GM19238 (cell line): ENCODE measurements at regions not wholly inside any gene's neighbourhood (a gene's known extent, or its start where the extent isn't known, plus 50 kb on each side); places are given as distances from the start of the nearest gene placed in this dataset.

ENCODE experiments used
- DNase-seq: peaks from one replicate; pipeline ENCODE4 v3.0.0; 2011; ENCODE audit warnings: low spot score; ENCODE audit not compliant: insufficient read length

DNA sequence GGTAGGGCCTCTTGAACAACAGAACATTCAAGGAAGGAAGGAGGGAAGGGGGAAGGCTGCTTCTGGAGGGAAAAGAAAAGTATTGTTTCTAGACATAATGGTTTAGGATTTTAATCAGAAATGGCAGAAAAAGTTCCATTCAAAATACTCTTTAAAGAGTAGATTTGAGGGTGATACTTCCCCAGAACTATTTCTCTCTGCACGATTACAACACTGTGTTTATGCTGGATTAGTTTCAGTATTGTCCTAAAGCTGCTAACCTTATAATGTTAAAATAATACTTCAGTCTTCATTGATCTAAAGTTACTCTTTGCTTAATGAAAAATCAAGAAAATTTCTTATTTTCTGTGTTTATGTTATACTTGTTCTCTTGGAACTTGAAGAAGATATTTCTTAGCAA is 1026.3 kb upstream of the PABPC4L start:
- DNase-seq, result no peak

DNA sequence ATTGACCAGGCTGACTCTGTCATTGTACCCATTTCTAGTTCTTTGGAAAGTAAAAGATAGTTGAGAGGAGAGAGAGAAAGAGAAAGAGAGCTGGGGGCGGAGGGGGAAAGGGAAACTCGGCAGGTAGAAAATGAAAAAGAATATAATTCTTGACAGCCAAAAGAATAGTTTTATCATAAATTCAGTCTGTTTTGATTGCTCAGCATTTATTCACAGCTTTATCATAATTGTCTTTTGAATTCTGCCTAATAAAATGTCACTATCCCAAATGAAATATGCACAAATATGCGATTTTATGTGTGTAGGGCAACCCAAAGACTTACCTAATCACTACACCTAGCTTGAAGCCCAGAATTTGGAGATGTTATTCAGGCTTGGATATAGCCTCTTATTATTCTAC is 1024.0 kb upstream of the PABPC4L start:
- no peak for DNase-seq

DNA sequence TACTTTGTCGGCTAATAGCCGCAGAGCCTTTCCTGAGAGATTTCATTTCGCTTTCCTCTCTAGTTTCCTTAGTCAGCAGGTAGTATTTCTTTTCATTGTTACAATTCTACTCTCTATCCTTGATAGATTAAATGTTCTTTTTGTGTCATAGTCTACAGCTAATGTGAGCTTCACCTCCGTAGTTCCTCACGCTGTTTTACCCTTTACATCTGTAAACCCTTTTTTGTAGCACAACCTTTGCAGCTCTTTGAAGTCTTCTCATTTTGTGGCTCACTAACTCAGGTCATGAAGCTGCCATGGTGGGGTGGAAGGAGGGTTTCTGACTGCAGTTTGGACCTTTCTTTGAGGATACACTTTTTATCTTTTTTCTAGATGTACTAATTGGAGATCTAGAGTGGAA is 1008.8 kb upstream of the PABPC4L start:
- no peak for DNase-seq

DNA sequence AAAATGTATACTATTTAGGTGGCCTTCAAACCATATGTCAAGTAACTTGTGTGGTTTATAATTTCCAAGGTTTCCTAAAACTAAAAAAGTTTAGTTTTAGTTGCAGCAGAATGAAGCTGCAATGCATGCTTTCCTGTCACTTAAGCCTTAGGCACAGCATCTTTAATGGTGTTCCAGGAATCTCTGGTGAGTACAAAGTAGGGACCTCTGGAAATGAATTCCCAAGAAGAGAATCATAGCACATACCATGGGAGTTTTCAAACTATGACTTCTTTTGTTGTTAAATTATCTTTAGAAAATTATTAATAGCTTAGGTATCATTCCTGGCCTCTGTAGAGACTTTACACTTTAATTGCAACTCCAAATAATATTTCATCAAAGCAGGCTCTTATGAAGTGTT is 1005.9 kb upstream of the PABPC4L start:
- no peak for DNase-seq

- DNase-seq, result no peak
These were observed 1002.7 kb upstream of the PABPC4L start for GRCh38 chr4:135204311-135204710.

DNA sequence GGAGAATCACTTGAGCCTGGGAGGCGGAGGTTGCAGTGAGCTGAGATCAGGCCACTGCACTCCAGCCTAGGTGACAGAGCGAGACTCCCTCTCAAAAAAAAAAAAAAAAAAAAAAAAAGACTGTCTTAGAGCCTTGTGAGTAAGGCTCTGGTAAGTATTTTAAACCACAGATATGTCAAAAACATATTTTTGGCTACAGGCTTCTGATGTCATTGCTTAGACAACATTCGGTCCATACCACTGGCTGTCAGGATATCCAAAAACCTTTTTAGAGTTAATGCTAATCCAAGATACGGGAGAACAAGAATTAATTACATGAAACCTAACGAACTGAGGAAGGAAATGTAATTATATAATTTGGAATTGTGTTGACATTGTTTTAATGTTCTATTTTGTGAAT is 999.5 kb upstream of the PABPC4L start:
- DNase-seq, result no peak

DNA sequence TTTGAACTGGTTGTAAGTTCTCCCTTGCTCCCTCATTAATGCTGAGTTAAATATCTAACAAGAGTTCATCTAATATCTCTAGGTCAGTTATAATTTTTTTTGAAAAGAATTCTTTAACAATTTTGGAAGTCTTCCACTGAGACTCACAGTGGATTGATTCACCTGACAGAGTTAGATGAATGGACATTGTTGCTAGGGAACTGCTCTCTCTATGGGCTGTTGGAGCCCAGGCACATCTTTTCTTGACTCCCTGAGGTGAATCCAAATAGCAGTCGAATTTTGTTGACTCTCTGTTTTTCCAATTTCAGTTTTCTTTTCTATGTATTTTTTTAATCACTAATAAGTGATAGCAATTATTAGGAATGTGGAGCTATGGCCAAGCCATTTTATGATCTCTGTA is 996.1 kb upstream of the PABPC4L start:
- no peak for DNase-seq

DNA sequence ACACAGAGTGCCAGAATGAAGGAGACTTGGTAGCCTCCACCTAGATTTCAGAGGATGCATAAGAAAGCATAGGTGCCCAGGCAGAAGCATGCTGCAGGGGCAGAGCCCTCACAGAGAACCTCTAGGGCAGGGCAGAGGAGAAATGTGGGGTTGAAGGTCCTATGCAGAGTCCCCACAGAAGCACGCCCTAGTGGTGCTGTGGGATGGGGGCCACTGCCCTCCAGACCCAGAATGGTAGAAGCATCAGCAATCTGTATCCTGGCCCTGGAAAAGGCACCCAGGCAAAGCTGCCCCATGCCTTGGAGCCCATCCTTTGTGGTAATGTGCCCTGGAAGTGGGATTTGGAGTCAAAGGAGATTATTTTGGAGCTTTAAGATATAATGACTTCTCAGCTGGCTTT is 992.9 kb upstream of the PABPC4L start:
- no peak for DNase-seq

- no peak for DNase-seq
These were observed 991.4 kb upstream of the PABPC4L start for GRCh38 chr4:135192751-135193535.

GRCh38 chr4:135191596-135191995 is 990.0 kb upstream of the PABPC4L start:
- DNase-seq, result no peak

DNA sequence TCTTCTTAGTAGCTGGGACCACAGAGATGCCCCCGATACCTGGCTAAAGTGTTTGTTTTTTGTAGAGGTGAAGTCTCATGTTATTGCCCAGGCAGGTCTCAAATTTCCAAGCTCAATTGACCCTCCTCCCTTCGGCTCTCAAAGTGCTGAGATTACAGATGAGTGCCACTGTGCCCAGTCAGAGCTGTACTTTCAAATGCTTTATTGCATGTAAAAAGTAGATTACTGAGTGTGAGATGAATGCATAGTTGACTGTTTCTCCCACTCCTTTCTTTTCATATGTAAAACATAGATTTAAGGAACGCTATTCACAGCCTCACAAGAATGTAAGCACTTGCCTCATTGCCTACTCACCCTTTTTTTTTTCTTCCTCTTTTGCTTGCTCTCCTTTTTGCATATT is 984.4 kb upstream of the PABPC4L start:
- no peak for DNase-seq

GRCh38 chr4:135185256-135185655 is 983.7 kb upstream of the PABPC4L start:
- no peak for DNase-seq

DNA sequence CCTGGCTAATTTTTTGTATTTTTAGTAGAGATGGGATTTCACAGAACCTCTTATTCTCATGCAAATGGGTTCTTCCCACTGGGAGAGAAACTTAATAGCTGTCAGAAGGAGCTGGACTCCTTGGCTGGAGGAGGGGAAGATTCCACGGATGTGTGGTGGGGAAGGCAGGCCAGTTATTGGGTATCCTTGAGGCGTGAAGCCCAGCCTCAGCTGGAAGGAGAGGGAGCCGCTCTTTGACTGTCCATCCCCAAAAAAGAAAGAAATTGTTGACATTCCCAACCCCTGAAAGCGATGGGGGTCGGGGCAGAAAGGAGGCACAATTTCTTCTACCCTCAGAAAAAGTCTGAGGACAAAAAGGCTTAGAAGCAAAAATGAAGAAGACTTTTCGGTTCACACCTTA is 983.1 kb upstream of the PABPC4L start:
- DNase-seq, result no peak

- no peak for DNase-seq
These were observed 975.7 kb upstream of the PABPC4L start for GRCh38 chr4:135177321-135177720.

- DNase-seq, result no peak
These were observed 965.1 kb upstream of the PABPC4L start for GRCh38 chr4:135166661-135167060.

DNA sequence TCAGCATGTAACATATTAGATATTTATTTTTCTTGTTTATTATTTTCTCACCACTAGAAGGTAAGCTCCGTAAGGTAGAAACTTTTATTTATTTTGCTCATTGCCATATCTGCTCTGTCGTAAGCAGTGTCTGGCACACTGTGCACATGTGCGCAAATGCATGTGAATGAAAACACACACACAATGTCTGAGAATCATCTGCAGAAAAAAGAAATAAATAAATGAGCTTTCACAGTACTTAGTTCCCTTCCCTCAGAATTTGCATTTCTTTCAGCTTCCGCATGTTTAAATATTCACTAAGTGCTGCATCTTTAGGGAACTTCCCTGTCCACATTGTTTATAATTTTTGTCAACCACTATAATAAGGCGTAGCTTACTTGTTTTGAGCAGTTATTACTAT is 963.0 kb upstream of the PABPC4L start:
- no peak for DNase-seq

DNA sequence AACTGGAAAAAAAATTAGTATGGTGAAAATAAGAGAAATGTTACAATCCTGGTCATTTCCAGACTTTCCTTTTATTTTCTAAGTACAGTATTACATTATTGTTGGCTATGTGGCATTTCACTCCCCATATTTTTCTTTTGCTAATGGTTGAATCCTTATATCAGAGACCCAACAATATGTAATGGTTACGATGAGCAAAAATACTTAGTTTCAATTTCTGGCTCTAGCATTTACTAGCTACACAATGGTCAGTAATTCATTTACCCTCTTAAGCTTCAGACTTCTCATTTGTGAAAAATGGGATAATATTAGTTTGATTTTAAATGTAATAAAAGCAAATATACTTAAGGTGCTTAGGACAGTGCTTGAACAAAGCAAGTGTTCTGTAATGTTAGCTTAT is 942.9 kb upstream of the PABPC4L start:
- DNase-seq, result no peak

DNA sequence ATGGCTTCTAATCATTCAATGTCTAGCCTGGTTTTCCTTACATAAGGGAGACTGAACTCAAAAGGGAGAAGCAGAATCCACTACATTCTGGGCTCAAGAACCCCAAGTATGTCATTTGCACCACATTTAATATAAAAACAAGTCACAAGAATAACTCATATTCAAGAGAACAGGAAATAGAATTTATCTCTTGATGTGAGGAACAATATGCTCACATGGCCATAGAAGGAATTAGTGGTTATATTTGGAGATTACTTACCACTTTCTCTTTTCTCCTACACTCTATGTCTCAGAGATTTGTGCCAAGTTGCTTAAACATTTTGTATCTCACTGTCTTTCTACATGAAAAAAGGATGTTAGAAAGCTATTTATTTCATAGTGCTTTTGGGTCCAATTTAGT is 922.6 kb upstream of the PABPC4L start:
- DNase-seq, result no peak

- DNase-seq, result no peak
These were observed 922.0 kb upstream of the PABPC4L start for GRCh38 chr4:135123632-135124031.

DNA sequence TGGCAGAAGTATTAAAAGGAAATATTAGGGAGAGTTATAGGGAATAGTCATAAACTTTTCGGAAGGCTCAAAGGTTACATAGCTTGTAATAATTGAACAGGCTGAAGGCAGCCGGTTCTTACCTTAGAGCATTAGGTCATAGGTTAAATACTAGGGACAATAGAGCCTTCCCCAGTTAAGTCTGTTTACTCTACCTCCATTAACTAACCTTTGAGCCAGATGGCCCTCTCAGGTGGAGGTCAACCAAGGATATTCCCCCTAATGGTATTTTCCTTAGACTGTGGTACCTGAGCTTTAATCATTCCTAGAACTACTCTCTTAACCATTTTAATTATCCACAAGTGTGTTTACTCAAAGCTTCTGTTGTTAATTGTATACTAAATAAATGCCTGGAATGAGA is 920.9 kb upstream of the PABPC4L start:
- no peak for DNase-seq

- no peak for DNase-seq
These were observed 918.6 kb upstream of the PABPC4L start for GRCh38 chr4:135120195-135120594.

GRCh38 chr4:135114079-135114478 is 912.5 kb upstream of the PABPC4L start:
- no peak for DNase-seq

DNA sequence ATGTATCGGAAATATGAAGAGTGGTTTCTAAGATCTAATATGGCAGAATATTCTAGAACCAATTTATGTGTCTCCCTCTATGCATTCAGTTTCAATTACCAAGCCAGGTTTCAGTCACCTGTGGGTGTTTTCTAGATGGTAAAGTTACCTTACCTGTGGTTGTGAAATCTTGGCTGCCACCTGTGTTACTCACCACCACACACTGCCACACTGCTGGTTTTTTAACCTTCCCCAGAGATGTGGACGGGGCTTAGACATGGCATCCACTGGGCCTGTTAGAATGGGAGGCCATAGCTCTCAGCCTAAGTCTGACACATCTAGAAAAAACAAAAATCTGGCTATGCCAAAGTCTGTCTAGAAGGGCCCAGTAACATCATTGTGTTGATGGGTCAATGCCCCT is 896.5 kb upstream of the PABPC4L start:
- no peak for DNase-seq

DNA sequence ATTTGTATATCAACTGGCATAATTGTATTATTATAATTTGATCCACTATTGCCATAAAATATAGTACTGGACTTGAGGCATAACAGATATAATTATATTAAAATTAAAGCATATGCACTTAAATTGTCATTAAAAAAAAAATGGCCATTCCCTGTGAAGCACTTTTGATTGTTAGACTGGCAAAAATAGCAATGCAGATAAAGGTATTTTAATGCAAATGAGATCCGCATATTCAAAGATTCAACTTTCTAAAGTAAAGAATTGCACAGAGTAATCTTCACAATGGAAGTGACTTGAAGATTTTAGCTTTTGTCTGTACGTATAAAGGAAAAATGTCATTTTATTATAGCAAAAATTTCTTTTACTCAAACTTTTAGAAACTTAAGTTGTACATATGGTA is 871.8 kb upstream of the PABPC4L start:
- DNase-seq, result no peak
